Keratinocyte (primary cell): ENCODE measurements at regions not wholly inside any gene's neighbourhood (a gene's known extent, or its start where the extent isn't known, plus 50 kb on each side); places are given as distances from the start of the nearest gene placed in this dataset.
"Not testable (repeated sequence)": the region's sequence is repeated elsewhere in the genome, so short reads cannot be mapped to it uniquely, and the experiment has no call there.

ENCODE experiments used
- EZH2 ChIP-seq: IDR thresholded peaks from one replicate; pipeline ENCODE4 v1.6.1; 2012; ENCODE audit warnings: inconsistent platforms, mild to moderate bottlenecking, low read length, moderate library complexity
- TF ChIP-seq, protein P1 (sequence below), 3 experiments: IDR thresholded peaks in 1 of 3; conservative IDR thresholded peaks in 1 of 3; optimal IDR thresholded peaks in 1 of 3; 2 replicates in 2 of 3; 3 replicates in 1 of 3; pipeline versions ENCODE3 to v1.5.1; 2011; ENCODE audit warnings: low read length in 3 of 3, mild to moderate bottlenecking in 3 of 3, moderate library complexity in 2 of 3, control low read depth in 1 of 3, inconsistent platforms in 1 of 3; ENCODE audit not compliant: insufficient read depth in 2 of 3; ENCODE audit errors: extremely low read depth in 1 of 3

DNA sequence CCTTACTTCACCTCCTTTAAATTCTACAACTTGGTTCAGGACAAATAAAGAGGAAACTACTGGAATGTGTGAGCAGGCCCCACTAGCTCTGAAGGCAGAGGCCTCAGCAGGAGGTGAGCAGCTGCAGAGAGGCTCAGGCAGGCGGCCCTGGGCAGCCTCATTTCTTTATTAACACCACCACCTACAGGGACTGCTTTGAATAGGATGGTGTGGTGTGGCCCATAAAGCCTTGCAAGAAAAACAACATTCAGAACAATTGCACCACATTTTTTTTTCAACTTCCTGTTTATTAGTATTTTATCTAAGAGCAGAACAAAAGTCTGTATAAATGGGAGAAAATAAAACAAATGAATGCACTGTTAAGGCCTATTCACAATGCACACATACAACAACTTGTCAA, 333.7 kb downstream of the BCL2L11 start:
- TF ChIP-seq, protein P1, sequence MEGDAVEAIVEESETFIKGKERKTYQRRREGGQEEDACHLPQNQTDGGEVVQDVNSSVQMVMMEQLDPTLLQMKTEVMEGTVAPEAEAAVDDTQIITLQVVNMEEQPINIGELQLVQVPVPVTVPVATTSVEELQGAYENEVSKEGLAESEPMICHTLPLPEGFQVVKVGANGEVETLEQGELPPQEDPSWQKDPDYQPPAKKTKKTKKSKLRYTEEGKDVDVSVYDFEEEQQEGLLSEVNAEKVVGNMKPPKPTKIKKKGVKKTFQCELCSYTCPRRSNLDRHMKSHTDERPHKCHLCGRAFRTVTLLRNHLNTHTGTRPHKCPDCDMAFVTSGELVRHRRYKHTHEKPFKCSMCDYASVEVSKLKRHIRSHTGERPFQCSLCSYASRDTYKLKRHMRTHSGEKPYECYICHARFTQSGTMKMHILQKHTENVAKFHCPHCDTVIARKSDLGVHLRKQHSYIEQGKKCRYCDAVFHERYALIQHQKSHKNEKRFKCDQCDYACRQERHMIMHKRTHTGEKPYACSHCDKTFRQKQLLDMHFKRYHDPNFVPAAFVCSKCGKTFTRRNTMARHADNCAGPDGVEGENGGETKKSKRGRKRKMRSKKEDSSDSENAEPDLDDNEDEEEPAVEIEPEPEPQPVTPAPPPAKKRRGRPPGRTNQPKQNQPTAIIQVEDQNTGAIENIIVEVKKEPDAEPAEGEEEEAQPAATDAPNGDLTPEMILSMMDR (optimal IDR thresholded peaks at IDR 0.05 in 1 of 3, IDR thresholded peaks at IDR 0.05 in 1 of 3, conservative IDR thresholded peaks at IDR 0.05 in 1 of 3; ENCODE audit: extremely low read depth in 1 of 3, insufficient read depth in 2 of 3, low read length in 3 of 3) = not testable (repeated sequence)
- not testable (repeated sequence) for TF ChIP-seq EZH2
